ENCODE measurements at regions not wholly inside any gene's neighbourhood (a gene's known extent, or its start where the extent isn't known, plus 50 kb on each side); places are given as distances from the start of the nearest gene placed in this dataset.

- no peak for DNase-seq
- Mint-ChIP-seq H3K4me3 (no peak overlapping the region), H3K36me3 (no peaks in the 10 kb centered on the region), H3K4me1 (no peaks in the 10 kb centered on the region), H3K27ac (no peak overlapping the region), H3K27me3 (peaks cover 3% of the 10 kb centered on the region), H3K9me3 (peaks cover 2% of the 10 kb centered on the region)
Measured at GRCh38 chr16:51722467-51722866, 571.4 kb upstream of the SALL1 start.

- Mint-ChIP-seq H3K36me3 (no peaks in the 10 kb centered on the region), H3K27me3 (peaks cover 3% of the 10 kb centered on the region), H3K4me3 (no peak overlapping the region), H3K27ac (no peak overlapping the region), H3K4me1 (no peaks in the 10 kb centered on the region), H3K9me3 (peaks cover 3% of the 10 kb centered on the region)
- DNase-seq, result no peak
Measured at GRCh38 chr16:51719376-51719775, 568.3 kb upstream of the SALL1 start.

- Mint-ChIP-seq H3K27me3 (no peaks in the 10 kb centered on the region), H3K4me3 (no peak overlapping the region), H3K27ac (no peak overlapping the region), H3K9me3 (peaks cover 7% of the 10 kb centered on the region), H3K4me1 (no peaks in the 10 kb centered on the region), H3K36me3 (no peaks in the 10 kb centered on the region)
- no peak for DNase-seq
Measured at GRCh38 chr16:51716195-51716594, 565.1 kb upstream of the SALL1 start.

GRCh38 chr16:51713502-51713901 is 562.4 kb upstream of the SALL1 start:
- no peaks in the 10 kb centered on the region for H3K36me3 Mint-ChIP-seq
- no peak for DNase-seq
- no peaks in the 10 kb centered on the region for H3K27me3 Mint-ChIP-seq
- H3K4me1 Mint-ChIP-seq, result no peaks in the 10 kb centered on the region
- no peak overlapping the region for H3K4me3 Mint-ChIP-seq
- peaks cover 7% of the 10 kb centered on the region for H3K9me3 Mint-ChIP-seq
- H3K27ac Mint-ChIP-seq, result no peak overlapping the region

- H3K4me3 Mint-ChIP-seq, result no peak overlapping the region
- DNase-seq, result no peak
- H3K27me3 Mint-ChIP-seq, result no peaks in the 10 kb centered on the region
- H3K4me1 Mint-ChIP-seq, result no peaks in the 10 kb centered on the region
- no peaks in the 10 kb centered on the region for H3K36me3 Mint-ChIP-seq
- no peak overlapping the region for H3K27ac Mint-ChIP-seq
- peaks cover 12% of the 10 kb centered on the region for H3K9me3 Mint-ChIP-seq
Measured at GRCh38 chr16:51710905-51711563, 560.0 kb upstream of the SALL1 start.

- no peak overlapping the region for H3K27ac Mint-ChIP-seq
- H3K36me3 Mint-ChIP-seq, result no peaks in the 10 kb centered on the region
- H3K27me3 Mint-ChIP-seq, result no peaks in the 10 kb centered on the region
- no peaks in the 10 kb centered on the region for H3K4me1 Mint-ChIP-seq
- no peak for DNase-seq
- peaks cover 12% of the 10 kb centered on the region for H3K9me3 Mint-ChIP-seq
- no peak overlapping the region for H3K4me3 Mint-ChIP-seq
Measured at GRCh38 chr16:51710186-51710585, 559.1 kb upstream of the SALL1 start.

- no peaks in the 10 kb centered on the region for H3K4me1 Mint-ChIP-seq
- no peak overlapping the region for H3K4me3 Mint-ChIP-seq
- H3K27ac Mint-ChIP-seq, result no peak overlapping the region
- no peaks in the 10 kb centered on the region for H3K27me3 Mint-ChIP-seq
- peaks cover 18% of the 10 kb centered on the region for H3K9me3 Mint-ChIP-seq
- H3K36me3 Mint-ChIP-seq, result peaks cover 2% of the 10 kb centered on the region
- no peak for DNase-seq
Measured at GRCh38 chr16:51708861-51709260, 557.8 kb upstream of the SALL1 start.

- Mint-ChIP-seq H3K9me3 (peaks cover 17% of the 10 kb centered on the region), H3K27ac (no peak overlapping the region), H3K4me1 (no peaks in the 10 kb centered on the region), H3K4me3 (no peak overlapping the region), H3K27me3 (no peaks in the 10 kb centered on the region), H3K36me3 (peaks cover 2% of the 10 kb centered on the region)
- no peak for DNase-seq
Measured at GRCh38 chr16:51707666-51708065, 556.6 kb upstream of the SALL1 start.

- Mint-ChIP-seq H3K4me1 (no peaks in the 10 kb centered on the region), H3K27ac (no peak overlapping the region), H3K27me3 (no peaks in the 10 kb centered on the region), H3K9me3 (peaks cover 17% of the 10 kb centered on the region), H3K4me3 (no peak overlapping the region), H3K36me3 (peaks cover 2% of the 10 kb centered on the region)
- DNase-seq, result no peak
Measured at GRCh38 chr16:51705142-51705541, 554.1 kb upstream of the SALL1 start.

GRCh38 chr16:51701025-51701424 is 550.0 kb upstream of the SALL1 start:
- Mint-ChIP-seq H3K27me3 (no peaks in the 10 kb centered on the region), H3K4me3 (no peak overlapping the region), H3K36me3 (peaks cover 2% of the 10 kb centered on the region), H3K27ac (no peak overlapping the region), H3K4me1 (no peaks in the 10 kb centered on the region), H3K9me3 (peaks cover 10% of the 10 kb centered on the region)
- DNase-seq, result no peak

- DNase-seq, result no peak
- Mint-ChIP-seq H3K27me3 (no peaks in the 10 kb centered on the region), H3K4me1 (no peaks in the 10 kb centered on the region)
Measured at GRCh38 chr16:51699686-51700396, 548.8 kb upstream of the SALL1 start.

GRCh38 chr16:51698647-51699046 is 547.6 kb upstream of the SALL1 start:
- H3K27me3 Mint-ChIP-seq, result no peaks in the 10 kb centered on the region
- no peaks in the 10 kb centered on the region for H3K36me3 Mint-ChIP-seq
- peaks cover 11% of the 10 kb centered on the region for H3K9me3 Mint-ChIP-seq
- no peak overlapping the region for H3K4me3 Mint-ChIP-seq
- no peak for DNase-seq
- H3K4me1 Mint-ChIP-seq, result no peaks in the 10 kb centered on the region
- no peak overlapping the region for H3K27ac Mint-ChIP-seq

More at GRCh38 chr16:51699686-51700396, 548.8 kb upstream of the SALL1 start:
- Mint-ChIP-seq H3K36me3 (peaks cover 2% of the 10 kb centered on the region), H3K27ac (no peak overlapping the region), H3K9me3 (peaks cover 13% of the 10 kb centered on the region), H3K4me3 (no peak overlapping the region)

- no peaks in the 10 kb centered on the region for H3K4me1 Mint-ChIP-seq
- H3K4me3 Mint-ChIP-seq, result no peak overlapping the region
- H3K9me3 Mint-ChIP-seq, result peaks cover 13% of the 10 kb centered on the region
- no peaks in the 10 kb centered on the region for H3K27me3 Mint-ChIP-seq
- no peak overlapping the region for H3K27ac Mint-ChIP-seq
- no peaks in the 10 kb centered on the region for H3K36me3 Mint-ChIP-seq
- DNase-seq, result no peak
Measured at GRCh38 chr16:51697454-51697853, 546.4 kb upstream of the SALL1 start.

- no peak for DNase-seq
- H3K27me3 Mint-ChIP-seq, result no peaks in the 10 kb centered on the region
- no peaks in the 10 kb centered on the region for H3K4me1 Mint-ChIP-seq
- no peak overlapping the region for H3K27ac Mint-ChIP-seq
- H3K36me3 Mint-ChIP-seq, result no peaks in the 10 kb centered on the region
- peaks cover 13% of the 10 kb centered on the region for H3K9me3 Mint-ChIP-seq
- no peak overlapping the region for H3K4me3 Mint-ChIP-seq
Measured at GRCh38 chr16:51696376-51696775, 545.3 kb upstream of the SALL1 start.

- DNase-seq, result no peak
- no peak overlapping the region for H3K27ac Mint-ChIP-seq
- H3K36me3 Mint-ChIP-seq, result no peaks in the 10 kb centered on the region
- H3K27me3 Mint-ChIP-seq, result no peaks in the 10 kb centered on the region
- H3K9me3 Mint-ChIP-seq, result peaks cover 22% of the 10 kb centered on the region
- H3K4me1 Mint-ChIP-seq, result no peaks in the 10 kb centered on the region
- no peak overlapping the region for H3K4me3 Mint-ChIP-seq
Measured at GRCh38 chr16:51691109-51691508, 540.0 kb upstream of the SALL1 start.

GRCh38 chr16:51685498-51685897 is 534.4 kb upstream of the SALL1 start:
- Mint-ChIP-seq H3K27me3 (no peaks in the 10 kb centered on the region), H3K9me3 (peaks cover 6% of the 10 kb centered on the region), H3K4me3 (no peak overlapping the region), H3K4me1 (no peaks in the 10 kb centered on the region), H3K27ac (no peak overlapping the region), H3K36me3 (no peaks in the 10 kb centered on the region)
- no peak for DNase-seq

Data from activated naive CD8-positive, alpha-beta T cell treated with anti-CD3 and anti-CD28 coated beads for 36 hours (primary cell).